NCI-H82 treated with DMSO at 0.1 percent for 48 hours (cell line): ENCODE measurements at regions not wholly inside any gene's neighbourhood (a gene's known extent, or its start where the extent isn't known, plus 50 kb on each side); places are given as distances from the start of the nearest gene placed in this dataset.
"Not testable (repeated sequence)": the region's sequence is repeated elsewhere in the genome, so short reads cannot be mapped to it uniquely, and the experiment has no call there.

ENCODE experiments used
- DNase-seq: peaks from one replicate; lab custom pipeline; 2025; ENCODE audit not compliant: unreplicated experiment; lab: John Stamatoyannopoulos, UW

DNA sequence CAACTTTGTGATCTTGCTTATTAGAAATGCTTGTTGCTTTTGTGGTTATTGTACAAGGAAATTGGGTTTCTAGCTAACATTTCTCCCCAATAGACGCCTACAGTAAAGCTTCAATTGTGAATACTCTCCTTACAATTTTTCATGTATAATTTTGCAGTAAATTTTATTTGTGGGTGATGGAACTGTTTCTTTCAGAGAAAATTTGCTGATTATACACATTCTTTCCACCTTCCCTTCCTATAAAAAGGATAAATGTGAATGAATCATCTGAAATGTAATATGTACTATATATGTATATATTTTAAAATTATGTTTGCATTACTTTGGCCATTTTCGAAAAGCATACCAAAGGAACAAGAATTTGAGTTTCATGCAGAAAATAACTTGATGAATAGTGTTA lies 162.7 kb upstream of the CRBN start:
- DNase-seq, result no peak

DNA sequence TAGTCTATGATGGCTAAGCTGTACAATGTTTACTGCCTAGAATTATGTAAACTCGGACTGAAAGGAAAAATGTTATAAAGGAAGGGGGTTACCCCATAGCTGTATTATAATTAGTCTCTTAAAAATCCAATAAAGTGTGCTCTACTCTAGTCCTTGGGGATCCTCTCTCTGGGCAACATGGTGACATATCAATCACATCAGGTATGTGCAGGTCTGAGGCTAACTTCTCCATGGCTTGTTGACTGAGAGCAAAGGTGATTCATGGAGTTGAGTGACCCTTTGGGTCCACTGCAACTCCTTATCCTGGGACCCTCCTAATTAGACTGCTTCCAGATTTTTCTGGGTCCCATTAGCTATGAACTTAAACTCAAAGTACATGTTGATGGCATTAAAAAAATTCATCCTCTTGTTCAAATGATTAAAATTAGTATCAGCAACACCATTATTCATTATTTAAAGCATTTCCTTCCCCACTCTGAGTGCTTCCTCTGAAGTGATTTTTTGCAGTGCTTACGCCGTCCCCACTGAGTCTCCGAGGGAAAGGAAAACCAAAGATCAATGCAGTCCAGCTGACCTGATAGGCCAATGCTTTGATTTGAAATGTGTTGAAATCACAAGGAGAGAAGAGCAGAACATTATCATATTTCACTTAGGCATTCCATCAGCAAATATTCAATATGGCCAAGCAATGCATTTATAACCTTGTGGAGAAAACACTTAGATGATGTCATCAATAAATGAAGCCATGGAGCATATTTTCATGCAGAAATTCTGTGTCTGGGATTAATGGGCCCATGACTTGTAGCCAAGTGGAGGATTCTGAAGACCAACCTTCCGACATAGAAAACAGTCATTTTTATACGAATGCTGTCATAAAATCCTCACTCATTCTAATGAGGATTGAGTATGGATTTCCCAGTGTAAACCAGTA lies 161.7 kb upstream of the CRBN start:
- DNase-seq, result no peak

DNA sequence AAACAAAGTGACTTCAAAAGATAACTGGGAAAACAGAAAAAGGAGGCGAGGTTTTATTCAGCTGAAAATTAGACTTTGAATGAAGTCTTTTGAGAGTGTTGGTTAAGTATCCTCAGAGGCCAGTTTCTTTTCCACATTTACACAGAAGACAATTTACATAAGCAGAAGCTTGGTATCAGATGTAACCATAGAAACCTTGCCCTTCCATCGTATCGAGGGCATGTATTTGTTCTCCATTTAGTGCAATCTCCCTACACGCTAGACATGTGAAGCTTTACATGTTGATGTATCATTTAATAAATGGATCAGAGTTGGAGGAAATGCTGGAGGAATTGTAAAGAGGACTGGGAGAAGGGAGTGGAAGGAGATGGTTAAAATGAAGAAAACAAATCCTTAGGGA lies 161.0 kb upstream of the CRBN start:
- no peak for DNase-seq

DNA sequence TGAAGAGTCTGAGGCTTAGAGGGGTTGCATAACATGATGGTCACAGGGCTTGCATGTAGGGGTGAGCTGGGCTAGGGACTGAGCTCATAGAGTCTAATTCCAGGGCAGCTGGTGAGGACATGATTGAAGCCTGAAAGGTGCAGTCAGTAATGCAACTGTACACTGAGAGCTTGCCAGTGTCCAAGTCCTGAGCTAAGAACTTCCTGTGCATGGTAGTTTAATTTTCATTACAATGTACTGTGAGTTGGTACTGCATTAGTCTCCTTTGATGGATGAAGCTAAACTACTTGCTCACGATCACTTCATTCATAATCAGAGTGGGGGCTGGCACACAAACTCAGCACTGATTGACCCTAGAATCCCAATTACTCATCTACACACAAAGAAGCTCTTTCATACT lies 156.4 kb upstream of the CRBN start:
- no peak for DNase-seq

DNA sequence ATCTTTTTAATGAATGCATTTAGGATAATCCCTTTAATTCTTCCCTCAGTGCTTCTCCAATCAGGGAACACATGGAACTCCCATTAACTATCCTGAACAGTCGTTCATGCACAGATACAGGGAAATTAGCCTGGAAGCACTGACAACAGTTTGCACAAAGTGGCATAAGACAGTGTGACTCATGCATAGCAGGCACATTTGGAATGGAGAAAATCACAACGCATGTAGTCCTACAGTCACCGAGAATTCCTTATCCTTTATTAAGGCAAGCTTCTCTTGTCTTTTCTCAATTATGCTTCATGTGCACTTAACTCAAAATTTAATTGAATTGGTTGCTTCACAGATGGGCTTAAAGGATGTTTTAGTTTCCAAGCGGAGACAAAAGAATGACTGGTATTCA lies 155.0 kb upstream of the CRBN start:
- DNase-seq, result no peak

DNA sequence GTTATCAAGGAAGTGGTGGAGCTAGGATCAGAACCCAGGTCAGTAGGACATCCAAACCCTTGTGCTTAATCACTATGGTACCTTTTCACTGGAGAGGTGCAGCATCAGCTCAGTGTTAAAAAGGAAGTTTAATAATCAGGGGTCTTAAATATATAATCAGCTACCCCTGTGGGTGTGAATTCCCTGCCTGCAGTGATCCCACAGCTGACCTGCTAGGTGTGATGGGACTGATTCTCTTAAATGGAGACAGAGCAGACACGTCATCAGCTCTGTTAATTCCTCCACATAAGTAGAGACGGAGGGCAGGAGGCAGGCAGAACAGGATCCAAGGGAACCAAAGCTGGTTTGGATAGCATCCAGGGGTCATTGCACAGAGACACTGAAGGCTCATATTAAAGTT lies 154.1 kb upstream of the CRBN start:
- DNase-seq, result no peak

DNA sequence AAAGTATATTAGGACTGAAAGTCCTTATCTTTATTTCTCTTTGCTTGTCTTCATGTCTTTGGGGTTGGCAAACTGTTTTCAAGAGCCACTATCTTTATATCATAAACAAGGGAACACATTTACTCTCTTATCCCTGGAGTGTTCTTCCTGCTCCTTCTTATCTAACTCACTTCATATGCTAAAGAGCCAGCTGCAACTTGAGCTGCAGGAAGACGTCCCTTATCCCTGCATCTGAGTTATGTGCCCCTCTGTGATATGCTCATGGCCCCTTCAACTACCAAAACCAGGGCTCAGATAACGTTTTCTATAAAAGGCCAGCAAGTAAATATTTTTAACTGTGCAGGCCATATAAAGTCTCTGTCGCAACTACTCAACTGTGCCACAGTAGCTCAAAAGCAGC lies 137.0 kb upstream of the CRBN start:
- DNase-seq, result no peak

DNA sequence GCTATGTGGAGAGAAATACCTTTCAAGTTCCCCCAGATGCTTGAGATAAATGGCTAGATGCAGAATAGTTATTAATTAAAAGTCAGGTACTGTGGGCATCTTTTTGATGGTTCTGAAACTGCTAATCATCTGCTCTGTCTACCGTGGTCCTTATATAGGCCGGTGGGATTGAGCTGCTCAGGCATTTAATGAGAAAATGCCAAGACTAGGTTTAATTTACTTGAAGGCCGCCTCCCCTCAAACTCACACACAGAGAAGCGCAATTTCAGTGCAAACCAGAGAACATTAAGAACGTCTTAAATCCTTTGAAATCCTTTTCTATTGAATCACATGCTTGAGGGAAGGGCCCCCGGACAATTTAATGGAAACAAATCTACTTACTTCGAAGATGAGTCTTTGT lies 136.4 kb upstream of the CRBN start:
- no peak for DNase-seq

DNA sequence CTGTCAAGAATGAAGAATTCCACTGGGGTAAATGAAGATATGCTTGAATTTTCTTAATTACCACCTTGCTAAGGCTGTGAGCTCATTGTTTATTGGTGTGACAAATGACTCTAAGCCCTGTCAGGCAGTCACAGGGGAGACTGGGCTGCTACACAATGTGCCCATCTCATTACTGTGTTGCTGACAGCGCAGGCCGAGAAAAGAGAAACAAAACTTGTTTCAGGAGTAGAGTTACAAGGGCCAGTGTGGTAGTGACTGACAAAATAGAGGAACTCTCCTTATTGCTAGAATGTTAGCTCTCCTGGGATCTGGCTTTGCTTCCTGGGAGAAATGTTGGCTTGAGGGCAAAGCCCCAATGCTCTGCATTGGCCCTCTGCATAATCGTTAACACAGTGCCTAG lies 130.4 kb upstream of the CRBN start:
- no peak for DNase-seq

DNA sequence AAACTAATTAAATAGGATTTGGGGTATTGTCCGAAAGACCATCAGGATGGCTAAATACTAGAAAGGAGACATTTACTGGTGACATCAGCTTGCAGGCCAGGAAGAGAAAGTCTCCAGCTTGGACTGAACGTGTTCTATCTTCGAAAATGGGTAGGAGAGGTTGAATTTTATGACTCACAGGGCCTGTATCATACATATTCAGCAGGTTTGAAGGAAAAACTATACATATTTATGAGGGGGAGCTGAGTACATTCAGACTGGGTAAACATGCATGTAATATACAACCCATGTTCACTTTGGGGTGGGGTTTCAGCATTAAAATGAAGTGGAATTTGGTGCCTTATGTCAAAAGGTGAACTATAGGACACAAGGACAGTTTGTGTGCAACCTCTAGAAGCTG lies 129.3 kb upstream of the CRBN start:
- no peak for DNase-seq

DNA sequence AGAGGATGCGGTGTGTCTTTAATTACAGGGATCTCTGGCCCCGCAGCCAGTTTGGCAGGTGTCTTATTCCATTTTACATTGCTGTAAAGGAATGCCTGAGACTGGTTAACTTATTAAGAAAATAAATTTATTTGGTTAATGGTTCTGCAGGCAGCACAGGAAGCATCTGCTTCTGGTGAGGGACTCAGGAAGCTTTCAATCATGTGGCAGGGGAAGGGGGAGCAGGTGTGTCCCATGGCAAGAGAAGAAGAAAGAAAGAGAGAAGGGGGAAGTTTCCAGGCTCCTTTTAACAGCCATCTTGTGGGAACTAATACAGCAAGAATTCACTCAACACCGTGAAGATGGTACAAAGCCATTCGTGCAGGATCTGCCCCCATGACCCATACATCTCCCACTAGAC lies 128.0 kb upstream of the CRBN start:
- DNase-seq, result no peak

DNA sequence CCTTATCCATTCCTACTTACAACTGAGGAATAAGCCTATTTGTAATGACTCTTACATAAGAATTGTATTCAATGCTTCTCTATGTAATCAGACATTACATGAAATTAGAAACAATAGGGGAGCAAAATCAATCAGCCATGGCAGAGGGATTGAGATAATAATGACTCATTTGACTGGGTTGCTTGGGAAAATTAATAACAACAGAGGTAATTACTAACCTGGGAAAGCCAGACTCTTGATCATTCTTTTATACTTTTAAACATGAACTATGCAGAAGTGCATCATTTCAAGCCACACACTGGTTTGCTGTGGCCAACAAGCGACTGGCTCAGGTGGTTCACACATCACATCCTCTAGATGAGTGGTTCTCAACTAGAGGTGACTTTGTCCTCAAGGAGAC lies 126.3 kb upstream of the CRBN start:
- DNase-seq, result no peak

DNA sequence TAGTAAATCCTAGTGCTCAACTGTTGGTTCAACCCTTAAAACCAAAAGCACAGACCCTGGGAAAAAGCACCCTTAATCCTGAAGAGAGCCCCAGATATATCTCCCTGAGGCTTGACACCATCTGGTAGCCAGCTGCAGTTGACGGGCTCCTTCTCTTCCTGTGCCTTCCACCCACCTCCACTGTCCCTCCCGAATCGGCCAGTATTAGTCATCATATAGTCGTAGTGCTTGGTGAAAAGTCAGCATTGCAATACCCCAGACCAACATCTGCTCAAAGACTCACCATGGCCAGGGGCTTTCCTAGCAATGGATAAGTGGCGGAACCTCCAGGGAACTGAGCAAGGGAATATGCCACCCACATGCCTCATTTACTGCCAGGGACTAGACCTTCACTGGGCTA lies 125.6 kb upstream of the CRBN start:
- DNase-seq, result no peak

DNA sequence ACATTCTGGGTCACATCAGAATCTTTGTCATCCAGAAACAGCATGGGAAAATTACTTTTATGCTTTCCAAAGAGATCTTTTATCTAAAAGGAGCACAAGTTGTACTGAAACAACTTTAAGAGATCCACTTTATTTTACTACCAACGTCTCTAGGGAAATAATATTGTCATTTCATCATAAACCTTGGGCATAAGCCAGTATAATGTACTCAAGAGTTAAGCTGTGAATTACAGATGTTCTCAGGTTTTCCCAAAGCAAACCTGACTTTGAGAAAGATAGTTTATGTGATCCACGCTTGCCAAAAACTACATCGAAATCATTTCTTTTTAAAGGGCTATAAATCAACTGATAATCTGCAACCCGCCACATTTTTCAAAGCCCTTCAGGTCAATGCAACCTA lies 124.1 kb upstream of the CRBN start:
- no peak for DNase-seq

DNA sequence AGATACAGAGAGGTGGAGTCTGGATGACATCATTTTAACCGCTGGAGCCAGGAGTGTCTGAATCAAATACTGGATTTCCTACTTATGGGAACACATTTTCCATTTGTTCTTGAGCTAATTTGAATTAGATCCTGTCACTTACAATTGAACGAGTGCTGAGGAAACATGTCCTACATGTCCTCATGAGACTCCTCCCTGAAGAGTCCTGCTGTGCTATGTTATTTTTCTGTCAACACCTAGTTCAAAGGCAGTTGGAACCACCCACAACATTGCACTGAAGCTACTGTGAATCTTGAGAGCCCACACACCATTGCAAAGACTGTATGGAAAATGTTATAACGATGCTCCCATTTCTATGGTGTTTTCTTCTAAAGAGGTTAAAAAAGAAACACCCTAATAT lies 123.5 kb upstream of the CRBN start:
- DNase-seq, result no peak

DNA sequence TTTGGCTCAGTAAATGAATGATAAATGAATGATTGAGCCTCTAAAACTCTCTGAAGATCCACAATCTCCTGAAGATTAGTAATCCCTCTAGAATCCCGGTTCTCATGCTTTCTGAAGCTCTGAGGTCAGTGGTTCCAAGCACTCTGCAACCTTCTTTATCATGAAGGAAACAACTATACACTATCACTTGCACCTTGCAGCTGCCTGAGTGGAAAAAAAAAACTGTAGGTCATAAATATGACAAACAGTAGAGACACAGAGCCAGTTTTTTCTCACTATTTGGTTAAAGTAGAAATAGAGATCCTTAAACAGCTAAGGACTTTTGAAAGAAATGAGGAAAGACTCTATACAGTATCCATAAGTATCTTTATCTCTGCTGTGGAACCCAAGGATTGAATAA lies 122.0 kb upstream of the CRBN start:
- DNase-seq, result no peak

DNA sequence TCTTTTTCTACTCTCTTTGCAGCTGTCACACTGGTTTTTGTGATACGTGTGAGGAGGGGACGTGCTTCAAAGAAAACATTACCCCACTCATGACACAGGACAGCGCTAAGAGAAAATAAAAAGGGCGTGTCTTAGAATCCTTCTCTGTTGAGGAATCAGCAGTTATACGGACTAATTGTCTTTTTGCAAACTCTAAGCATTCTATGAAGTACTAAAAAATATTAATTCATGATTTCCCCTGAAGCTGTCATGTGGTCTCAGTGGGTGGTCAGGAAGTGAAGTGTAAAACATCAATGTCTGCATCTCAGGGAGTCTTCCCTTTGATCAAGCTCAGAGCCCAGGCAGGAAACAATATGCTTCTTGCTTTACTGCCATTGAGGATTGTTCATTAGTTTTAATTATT lies 117.5 kb upstream of the CRBN start:
- DNase-seq, result no peak

DNA sequence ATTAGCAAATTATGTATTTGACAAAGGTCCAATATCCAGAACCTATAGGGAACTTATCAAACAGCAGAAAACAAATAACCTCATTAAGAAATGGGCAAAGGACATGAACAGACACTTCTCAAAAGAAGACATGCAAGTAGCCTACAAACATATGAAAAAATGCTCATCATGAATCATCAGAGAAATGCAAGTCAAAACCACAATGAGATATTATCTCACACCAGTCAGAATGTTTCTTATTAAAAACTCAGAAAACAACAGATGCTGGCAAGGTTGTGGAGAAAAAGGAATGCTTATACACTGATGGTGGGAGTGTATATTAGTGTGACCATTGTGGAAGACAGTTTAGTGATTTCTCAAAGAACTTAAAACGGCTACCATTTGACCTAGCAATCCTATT lies 116.1 kb upstream of the CRBN start:
- DNase-seq, result no peak

DNA sequence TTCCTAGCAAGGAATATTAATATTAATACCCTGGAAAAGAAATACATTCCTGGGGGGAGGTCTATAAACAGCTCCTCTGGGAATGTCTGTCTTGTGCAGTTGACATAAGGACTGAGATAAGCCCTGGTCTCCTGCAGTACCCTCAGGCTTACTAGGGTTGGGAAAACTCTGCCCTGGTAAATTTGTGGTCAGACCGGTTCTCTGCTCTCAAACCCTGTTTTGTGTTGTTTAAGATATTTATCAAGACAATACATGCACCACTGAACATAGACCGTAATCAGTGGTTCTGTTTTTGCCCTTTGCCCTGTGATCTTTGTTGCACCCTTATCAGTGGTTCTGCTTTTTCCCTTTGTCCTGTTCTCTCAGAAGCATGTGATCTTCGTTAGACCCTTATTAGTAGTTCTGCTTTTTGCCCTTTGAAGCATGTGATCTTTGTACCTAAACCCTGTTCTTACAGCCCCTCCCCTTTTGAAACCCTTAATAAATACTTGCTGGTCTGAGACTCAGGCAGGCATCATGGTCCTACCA lies 112.3 kb upstream of the CRBN start:
- not testable (repeated sequence) for DNase-seq

DNA sequence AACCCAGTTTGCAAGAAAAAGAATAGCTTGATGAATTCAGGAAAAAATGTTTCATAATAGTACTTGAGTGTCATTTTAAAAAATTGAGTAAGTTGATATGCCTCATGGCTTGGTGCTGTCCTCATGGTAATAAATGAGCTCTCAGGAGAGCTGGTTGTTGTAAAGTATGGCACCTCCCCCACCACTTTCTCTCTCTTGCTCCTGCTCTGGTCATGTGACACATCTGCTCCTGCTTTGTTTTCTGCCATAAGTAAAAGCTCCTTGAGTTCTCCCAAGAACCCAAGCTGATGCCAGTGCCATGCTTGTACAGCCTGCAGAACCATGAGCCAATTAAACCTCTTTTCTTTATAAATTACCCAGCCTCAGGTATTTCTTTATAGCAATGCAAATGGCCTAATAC lies 108.8 kb upstream of the CRBN start:
- no peak for DNase-seq

DNA sequence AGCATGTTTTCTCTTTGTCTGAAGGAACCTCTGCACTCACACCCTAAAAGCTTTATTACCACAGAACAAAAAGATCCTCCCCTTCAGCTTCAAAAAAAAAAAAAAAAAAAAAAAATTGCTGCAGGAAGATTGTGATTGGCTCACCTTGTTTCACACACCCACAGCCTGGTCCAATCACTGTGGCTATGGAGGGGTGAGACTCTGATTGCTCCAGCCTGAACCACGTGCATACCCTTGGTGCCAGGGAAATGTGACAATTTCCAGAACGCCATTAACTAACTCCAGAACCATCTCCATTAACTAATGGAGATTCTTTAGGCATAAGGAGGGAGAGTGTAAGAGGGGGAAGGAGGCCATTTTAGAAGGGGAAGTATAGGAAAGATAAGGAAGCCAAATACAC lies 106.5 kb upstream of the CRBN start:
- DNase-seq, result no peak

DNA sequence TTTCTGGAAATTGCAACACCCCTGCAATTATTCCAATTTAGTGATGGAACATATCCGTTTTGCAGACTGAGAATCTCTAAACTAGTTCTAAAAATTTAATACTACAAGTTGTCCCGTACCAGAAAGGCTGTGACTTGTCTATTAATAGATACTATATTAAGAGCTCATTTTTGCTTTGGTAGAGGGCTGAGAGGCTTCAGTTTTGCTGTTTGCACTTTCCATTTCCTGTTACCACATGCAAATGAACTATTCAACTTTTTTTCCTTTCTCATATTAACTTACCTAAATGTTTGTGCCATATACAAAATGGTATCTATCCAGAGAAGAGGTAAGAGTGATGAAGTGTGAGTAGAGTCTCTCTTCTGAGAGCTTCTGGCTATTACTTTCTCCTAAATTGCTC lies 101.5 kb upstream of the CRBN start:
- DNase-seq, result no peak

DNA sequence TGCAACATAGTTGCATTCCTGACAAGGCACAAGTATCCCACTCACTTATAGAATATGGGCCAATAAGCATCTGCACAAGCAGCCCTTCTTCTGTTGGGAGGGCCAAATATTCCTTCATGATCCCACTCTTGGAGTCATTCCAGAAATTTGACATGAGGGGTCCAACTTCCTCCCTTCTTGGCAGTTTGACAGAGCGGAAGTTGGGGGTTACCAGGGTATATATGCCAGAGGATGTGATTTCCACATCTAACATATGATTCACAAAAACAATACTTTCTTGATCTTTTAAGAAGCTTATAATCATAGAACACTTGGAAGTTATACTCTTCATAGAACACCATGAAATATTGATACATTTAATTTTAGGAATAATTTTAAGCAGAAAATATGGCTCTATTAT lies 100.9 kb upstream of the CRBN start:
- DNase-seq, result no peak
